ENCODE measurements at regions not wholly inside any gene's neighbourhood (a gene's known extent, or its start where the extent isn't known, plus 50 kb on each side); places are given as distances from the start of the nearest gene placed in this dataset.

- TF ChIP-seq IKZF2 (IDR thresholded peaks at IDR 0.05) (no peak), CTCF (IDR thresholded peaks at IDR 0.05 in 2 of 3, conservative IDR thresholded peaks at IDR 0.05 in 1 of 3; ENCODE audit: control insufficient read depth in 2 of 3, extremely low read depth in 1 of 3, insufficient read depth in 1 of 3, low read depth in 3 of 3, low read length in 3 of 3) (no peak), ZZZ3 (IDR thresholded peaks at IDR 0.05; ENCODE audit: control insufficient read depth, insufficient read length, low read depth) (no peak), POLR2A (IDR thresholded peaks at IDR 0.05; ENCODE audit: low read depth, low read length) (no peak), REST (IDR thresholded peaks at IDR 0.05; ENCODE audit: low read depth, low read length) (no peak), FOS (IDR thresholded peaks at IDR 0.05; ENCODE audit: borderline replicate concordance, extremely low read depth, insufficient read length) (no peak), TCF12 (IDR thresholded peaks at IDR 0.05; ENCODE audit: low read depth, low read length) (no peak), SUZ12 (IDR thresholded peaks at IDR 0.05; ENCODE audit: unreplicated experiment) (no peak), POLR2AphosphoS5 (IDR thresholded peaks at IDR 0.05; ENCODE audit: low read length) (no peak), MYB (IDR thresholded peaks at IDR 0.05; ENCODE audit: borderline replicate concordance, low read depth, low read length) (no peak), FOXM1 (IDR thresholded peaks at IDR 0.05; ENCODE audit: low read depth, low read length) (no peak), EP300 (IDR thresholded peaks at IDR 0.05; ENCODE audit: borderline replicate concordance in 1 of 2, control insufficient read depth in 1 of 2, low read depth in 2 of 2, low read length in 2 of 2) (no peak), CHD2 (IDR thresholded peaks at IDR 0.05; ENCODE audit: borderline replicate concordance, low read depth, low read length) (no peak)
These were observed 531.3 kb downstream of the NPHP4 start for GRCh38 chr1:5460974-5461373.
